HG02943 (cell line): ENCODE measurements at regions not wholly inside any gene's neighbourhood (a gene's known extent, or its start where the extent isn't known, plus 50 kb on each side); places are given as distances from the start of the nearest gene placed in this dataset.

Experiments
- ATAC-seq: cut with Tn5 transposase; IDR thresholded peaks from one replicate; pipeline ENCODE4 v1.9.1; 2021; ENCODE audit warnings: mild to moderate bottlenecking, low read depth, moderate library complexity; ENCODE audit not compliant: unreplicated experiment

GRCh38 chr18:45254709-45255082, 360.6 kb upstream of the SLC14A2 start:
- ATAC-seq = no peak

- ATAC-seq = no peak
Measured at GRCh38 chr18:45255197-45255890, 359.9 kb upstream of the SLC14A2 start.

GRCh38 chr18:45260125-45260524, 355.2 kb upstream of the SLC14A2 start:
- no peak for ATAC-seq

GRCh38 chr18:45266023-45266422, 349.3 kb upstream of the SLC14A2 start:
- ATAC-seq = no peak

- no peak for ATAC-seq
Measured at GRCh38 chr18:45267622-45268021, 347.7 kb upstream of the SLC14A2 start.

GRCh38 chr18:45268583-45268982, 346.7 kb upstream of the SLC14A2 start:
- ATAC-seq = no peak

- ATAC-seq = no peak
Measured at GRCh38 chr18:45270289-45270771, 344.9 kb upstream of the SLC14A2 start.

- no peak for ATAC-seq
Measured at GRCh38 chr18:45274026-45274425, 341.2 kb upstream of the SLC14A2 start.

- no peak for ATAC-seq
Measured at GRCh38 chr18:45275367-45276113, 339.7 kb upstream of the SLC14A2 start.

GRCh38 chr18:45276878-45277277, 338.4 kb upstream of the SLC14A2 start:
- ATAC-seq = no peak

- no peak for ATAC-seq
Measured at GRCh38 chr18:45277908-45278307, 337.4 kb upstream of the SLC14A2 start.

- no peak for ATAC-seq
Measured at GRCh38 chr18:45280481-45281276, 334.6 kb upstream of the SLC14A2 start.

GRCh38 chr18:45282101-45282812, 333.0 kb upstream of the SLC14A2 start:
- ATAC-seq = no peak

- ATAC-seq = no peak
Measured at GRCh38 chr18:45284174-45284573, 331.1 kb upstream of the SLC14A2 start.

- ATAC-seq = no peak
Measured at GRCh38 chr18:45284851-45285250, 330.4 kb upstream of the SLC14A2 start.

GRCh38 chr18:45285251-45285650, 330.0 kb upstream of the SLC14A2 start:
- ATAC-seq = no peak

- no peak for ATAC-seq
Measured at GRCh38 chr18:45286431-45286830, 328.8 kb upstream of the SLC14A2 start.

GRCh38 chr18:45287531-45287930, 327.7 kb upstream of the SLC14A2 start:
- no peak for ATAC-seq

GRCh38 chr18:45290364-45290763, 324.9 kb upstream of the SLC14A2 start:
- ATAC-seq = no peak
